GM19438 (cell line): ENCODE measurements at regions not wholly inside any gene's neighbourhood (a gene's known extent, or its start where the extent isn't known, plus 50 kb on each side); places are given as distances from the start of the nearest gene placed in this dataset.
"Not testable (repeated sequence)": the region's sequence is repeated elsewhere in the genome, so short reads cannot be mapped to it uniquely, and the experiment has no call there.

Experiments
- ATAC-seq: cut with Tn5 transposase; IDR thresholded peaks from one replicate; pipeline ENCODE4 v1.9.1; 2021; ENCODE audit warnings: low read depth; ENCODE audit not compliant: unreplicated experiment

GRCh38 chr4:148598418-148599207, 156.4 kb upstream of the NR3C2 start:
- not testable (repeated sequence) for ATAC-seq

DNA sequence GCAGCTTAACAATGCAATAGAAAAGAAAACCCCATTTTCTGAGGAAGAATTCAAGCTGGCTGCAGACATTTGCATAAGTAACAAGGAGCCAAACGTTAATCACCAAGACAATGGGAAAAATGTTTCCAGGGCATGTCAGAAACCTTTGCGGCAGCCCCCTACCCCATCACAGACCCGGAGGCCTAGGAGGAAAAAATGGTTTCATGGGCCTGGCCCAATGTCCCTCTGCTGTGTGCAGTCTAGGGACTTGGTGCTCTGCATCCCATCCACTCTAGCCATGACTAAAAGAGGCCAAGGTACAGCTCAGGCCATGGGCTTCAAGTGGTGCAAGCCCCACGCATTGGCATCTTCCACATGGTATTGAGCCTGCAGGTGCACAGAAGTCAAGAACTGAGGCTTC, 147.0 kb upstream of the NR3C2 start:
- no peak for ATAC-seq

DNA sequence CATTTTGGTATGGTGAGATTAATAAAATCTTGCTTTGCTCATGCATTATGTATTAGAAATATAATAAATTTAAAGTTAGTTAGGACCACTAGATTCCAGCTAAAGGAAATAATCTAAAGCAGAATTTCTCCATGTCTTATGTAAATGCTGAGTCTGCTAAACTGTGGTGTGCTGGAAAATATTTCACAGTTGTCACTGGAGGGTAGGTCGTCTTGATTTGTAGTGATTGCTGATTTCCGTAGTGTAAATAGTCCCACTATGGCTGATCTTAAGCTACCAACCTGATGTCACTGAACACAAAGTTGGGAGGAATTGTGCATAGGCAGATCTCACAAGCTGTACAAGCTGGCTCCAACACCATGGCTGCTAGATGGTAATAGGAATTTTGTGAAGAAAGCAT, 133.4 kb upstream of the NR3C2 start:
- no peak for ATAC-seq

DNA sequence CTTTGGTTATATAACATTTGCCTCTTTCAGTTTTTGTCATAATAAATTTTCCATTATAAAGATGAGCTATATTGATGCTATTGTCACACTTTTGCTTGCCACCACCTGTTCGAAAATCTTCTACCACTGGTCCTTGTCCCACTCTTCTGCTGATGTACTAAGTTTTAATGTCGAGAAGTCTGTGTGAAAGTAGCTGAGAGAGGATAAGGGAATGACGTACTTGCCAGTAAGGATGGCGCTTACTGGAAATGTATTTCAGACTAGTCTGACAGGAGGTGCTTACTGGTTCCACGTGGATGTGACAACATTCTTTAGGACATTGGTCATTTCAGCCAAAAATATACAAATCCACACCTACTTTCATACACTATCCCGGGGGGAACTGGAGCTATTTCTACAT, 132.7 kb upstream of the NR3C2 start:
- ATAC-seq = no peak

DNA sequence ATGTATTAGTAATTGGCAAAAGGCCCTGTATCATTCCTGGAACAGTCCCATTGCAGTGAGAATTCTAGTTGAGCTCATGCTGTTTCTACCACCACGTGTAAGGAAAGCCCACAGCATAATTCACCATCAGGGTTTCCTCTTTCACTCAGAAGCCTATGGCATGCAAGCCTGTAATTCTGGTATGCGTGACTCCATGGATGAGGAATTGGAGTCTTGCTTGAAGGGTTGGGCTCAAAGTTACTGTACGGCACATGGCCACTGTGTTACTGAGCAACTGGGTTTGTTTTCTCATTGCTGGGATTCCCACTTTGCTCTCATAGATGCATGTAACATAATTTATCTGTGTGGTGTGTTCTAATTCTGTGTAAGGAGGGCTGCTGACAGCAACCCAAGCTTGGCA, 132.3 kb upstream of the NR3C2 start:
- no peak for ATAC-seq

DNA sequence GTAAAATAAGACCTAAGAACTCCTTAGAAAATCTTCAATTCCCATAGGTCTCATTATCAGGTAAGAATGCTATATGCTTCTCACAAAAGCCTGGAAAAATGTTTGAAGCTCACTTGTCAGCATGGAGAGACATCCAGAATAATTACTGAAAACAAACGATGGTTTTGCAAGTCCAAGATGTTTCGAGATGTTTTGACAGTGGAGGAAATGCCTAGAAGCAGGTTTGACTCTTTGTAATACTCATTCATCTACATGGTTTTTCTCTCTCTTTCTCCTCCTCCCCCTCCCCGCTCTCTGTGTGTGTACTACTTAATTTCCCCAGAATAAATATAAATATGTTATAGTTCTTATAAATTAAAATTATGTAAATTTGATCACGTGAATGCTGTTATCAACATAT, 131.9 kb upstream of the NR3C2 start:
- no peak for ATAC-seq

GRCh38 chr4:148573296-148573695, 131.1 kb upstream of the NR3C2 start:
- ATAC-seq = no peak

- ATAC-seq = no peak
Measured at GRCh38 chr4:148565801-148566200, 123.6 kb upstream of the NR3C2 start.

DNA sequence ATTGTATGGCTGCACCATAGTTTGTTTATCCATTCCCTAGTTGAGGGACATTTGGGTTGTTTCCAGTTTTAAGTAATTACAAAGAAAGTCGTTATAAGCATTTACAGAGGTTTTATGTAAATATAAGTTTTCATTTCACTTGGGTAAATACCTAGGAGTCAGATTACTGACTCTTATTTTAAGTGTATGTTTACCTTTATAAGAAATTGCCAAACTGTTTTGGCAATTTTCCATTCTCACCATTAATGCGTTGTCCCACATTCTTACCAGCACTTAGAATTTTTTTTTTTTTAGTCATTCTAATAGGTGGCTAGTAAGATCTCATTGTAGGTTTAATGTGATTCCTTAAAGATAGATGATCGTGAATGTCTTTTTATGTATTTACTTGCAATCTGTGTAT, 121.5 kb upstream of the NR3C2 start:
- ATAC-seq = no peak

DNA sequence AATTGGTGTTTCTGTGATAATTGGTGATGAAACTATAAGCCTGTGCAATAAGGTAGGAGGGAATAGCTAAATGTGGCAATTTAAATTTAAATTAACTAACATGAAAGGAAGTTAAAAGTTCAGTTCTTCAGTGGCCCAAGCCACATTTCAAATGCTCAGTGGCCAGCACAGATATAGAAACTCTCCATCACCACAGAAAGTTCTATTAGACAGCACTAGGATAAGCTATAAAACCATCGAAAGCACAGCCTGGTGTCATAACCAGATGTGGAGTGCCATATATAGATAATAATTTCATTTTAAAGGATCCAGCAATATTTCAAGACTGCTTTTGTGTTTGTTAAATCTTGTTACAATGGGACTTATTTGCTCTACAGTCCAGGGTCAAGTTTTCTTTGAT, 119.3 kb upstream of the NR3C2 start:
- no peak for ATAC-seq

DNA sequence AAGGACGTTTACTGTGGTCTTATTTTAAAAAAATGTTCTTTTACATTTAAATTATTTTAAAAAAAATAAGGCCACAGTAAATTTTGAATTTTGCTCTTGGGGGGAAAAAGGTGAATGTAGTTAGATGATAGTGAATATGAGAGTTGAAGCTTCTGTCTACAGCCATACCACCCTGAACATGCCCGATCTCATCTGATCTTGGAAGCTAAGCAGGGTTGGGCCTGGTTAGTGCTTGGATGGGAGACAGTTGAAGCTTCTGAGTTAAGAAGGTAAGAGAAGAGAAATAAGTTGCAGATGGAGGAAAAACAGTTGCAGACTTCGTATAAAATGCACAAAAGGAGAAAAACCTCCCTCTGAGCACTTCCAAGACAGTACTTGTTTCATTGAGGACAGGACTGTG, 115.6 kb upstream of the NR3C2 start:
- no peak for ATAC-seq

DNA sequence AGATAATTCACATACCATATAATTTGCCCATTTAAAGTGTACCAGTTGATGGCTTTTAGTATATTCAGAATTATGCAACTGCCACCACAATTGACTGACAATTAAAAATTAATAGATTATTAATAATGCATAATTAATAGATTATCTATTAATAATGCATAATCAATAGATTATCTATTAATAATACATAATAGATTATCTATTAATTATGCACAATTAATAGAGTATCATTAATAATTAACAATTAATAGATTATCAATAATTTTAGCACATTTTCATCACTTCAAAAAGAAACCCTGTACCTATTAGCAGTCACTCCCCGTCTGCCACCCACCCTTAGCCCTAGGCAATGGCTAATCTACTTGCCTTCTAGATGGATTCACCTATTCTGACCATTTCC, 108.6 kb upstream of the NR3C2 start:
- no peak for ATAC-seq

DNA sequence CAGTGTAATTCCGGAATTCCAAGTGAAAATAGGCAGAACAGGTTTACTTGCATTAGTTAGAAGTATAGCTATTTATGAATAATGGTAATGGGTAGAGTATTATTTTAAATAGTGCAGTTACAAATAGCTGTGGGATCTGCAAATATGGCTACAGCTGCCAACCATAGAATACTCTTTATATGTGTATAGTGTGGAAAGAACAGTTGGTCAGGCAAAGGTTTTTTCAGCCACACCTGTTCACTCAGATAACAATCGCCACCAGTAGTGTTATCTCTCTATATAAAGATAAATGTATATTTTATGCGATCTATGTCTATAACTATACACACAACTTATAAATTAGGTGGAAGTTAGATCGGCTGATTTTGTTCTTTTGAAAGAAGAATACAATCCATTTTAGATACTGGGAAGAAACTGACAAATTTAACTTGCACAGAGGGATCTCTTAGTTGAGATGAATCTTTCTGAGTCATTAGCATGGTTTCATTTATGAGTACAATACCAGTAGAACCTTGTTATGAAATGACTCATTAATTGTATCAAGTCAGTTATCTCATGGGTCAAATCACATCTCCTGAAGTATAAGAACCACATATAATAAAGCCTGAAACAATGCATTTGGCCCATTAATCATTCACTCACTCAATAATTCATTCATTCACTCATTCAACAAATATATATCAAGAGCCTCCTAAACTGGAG, 100.9 kb upstream of the NR3C2 start:
- no peak for ATAC-seq

GRCh38 chr4:148540622-148541326, 98.6 kb upstream of the NR3C2 start:
- ATAC-seq = no peak

DNA sequence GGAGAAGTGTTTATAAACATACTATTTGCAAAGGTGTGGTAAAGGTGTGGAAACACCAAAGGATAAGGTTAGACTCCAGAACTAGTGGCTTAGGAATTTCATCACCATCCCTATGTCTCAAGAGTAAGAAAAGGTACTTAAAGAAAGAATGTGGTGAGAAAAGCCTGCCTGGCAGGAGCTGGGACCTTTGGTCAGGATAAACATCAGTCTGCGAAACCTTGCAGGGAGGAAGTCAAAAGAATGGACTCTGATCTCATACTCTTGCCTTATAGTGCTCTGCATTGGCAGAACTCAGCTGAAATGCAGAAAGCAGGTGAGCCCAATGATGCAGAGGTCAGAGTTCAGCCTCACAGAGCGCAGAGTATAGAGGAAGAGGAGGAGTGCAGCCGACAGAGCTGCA, 97.2 kb upstream of the NR3C2 start:
- ATAC-seq = no peak

DNA sequence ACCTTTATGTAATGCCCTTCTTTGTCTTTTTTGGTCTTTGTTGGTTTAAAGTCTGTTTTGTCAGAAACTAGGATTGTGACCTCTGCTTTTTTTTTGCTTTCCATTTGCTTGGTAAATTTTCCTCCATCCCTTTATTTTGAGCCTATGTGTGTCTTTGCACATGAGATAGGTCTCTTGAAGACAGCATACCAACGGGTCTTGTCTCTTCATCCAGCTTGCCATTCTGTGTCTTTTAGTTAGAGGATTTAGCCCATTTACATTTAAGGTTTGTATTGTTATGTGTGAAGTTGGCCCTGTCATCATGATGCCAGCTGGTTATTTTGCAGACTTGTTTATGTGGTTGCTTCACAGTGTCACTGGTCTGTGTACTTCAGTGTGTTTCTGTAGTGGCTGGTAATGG, 91.6 kb upstream of the NR3C2 start:
- ATAC-seq = not testable (repeated sequence)

DNA sequence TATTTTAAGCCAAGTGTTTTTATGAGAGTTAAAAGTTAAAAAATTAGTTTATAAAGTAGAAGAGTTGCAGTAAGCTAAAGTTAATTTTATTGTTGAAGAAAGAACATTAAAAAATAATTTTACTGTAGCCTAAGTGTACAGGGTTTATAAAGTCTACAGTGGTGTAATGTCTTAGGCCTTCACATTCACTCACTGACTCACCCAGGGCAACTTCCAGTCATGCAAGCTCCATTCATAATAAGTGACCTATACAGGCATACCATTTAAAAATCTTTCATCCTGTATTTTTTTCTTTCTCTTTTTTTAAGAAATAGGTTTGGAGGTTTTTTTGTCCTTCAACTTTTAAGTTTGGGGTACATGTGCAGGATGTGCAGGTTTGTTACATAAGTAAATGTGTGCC, 87.9 kb upstream of the NR3C2 start:
- no peak for ATAC-seq

- ATAC-seq = no peak
Measured at GRCh38 chr4:148527571-148527970, 85.4 kb upstream of the NR3C2 start.

- ATAC-seq = no peak
Measured at GRCh38 chr4:148522995-148523394, 80.8 kb upstream of the NR3C2 start.

- ATAC-seq = no peak
Measured at GRCh38 chr4:148515248-148515647, 73.0 kb upstream of the NR3C2 start.

GRCh38 chr4:148514581-148514980, 72.4 kb upstream of the NR3C2 start:
- ATAC-seq = no peak

GRCh38 chr4:148514041-148514440, 71.8 kb upstream of the NR3C2 start:
- no peak for ATAC-seq
